Loucy (cell line): ENCODE measurements at regions not wholly inside any gene's neighbourhood (a gene's known extent, or its start where the extent isn't known, plus 50 kb on each side); places are given as distances from the start of the nearest gene placed in this dataset.

Source experiments
- CTCF ChIP-seq: fragments of 200-600 bp; sonication (generic); conservative IDR thresholded peaks from 2 replicates; pipeline ENCODE4 v1.5.1; 2014; ENCODE audit warnings: mild to moderate bottlenecking, antibody characterized with exemption, low read length
- EZH2phosphoT487 ChIP-seq: fragments of 200-600 bp; IDR thresholded peaks from 2 replicates; pipeline ENCODE4 v1.6.1; 2018; ENCODE audit warnings: antibody characterized with exemption, mild to moderate bottlenecking, moderate library complexity, borderline replicate concordance

GRCh38 chr2:176464886-176465564 lies 195.8 kb downstream of the MTX2 start:
- TF ChIP-seq CTCF (no peak), EZH2phosphoT487 (no peak)
